ENCODE measurements at regions not wholly inside any gene's neighbourhood (a gene's known extent, or its start where the extent isn't known, plus 50 kb on each side); places are given as distances from the start of the nearest gene placed in this dataset.

GRCh38 chr20:18921291-18921690 lies 107.7 kb downstream of the SCP2D1 start:
- no peak for ATAC-seq (ENCODE audit: insufficient read depth, low FRiP score)
- Histone ChIP-seq H3K36me3 (ENCODE audit: control insufficient read depth in 4 of 4, insufficient read depth in 4 of 4, low read length in 4 of 4) (no peaks in the 10 kb centered on the region), H3K27ac (ENCODE audit: low read depth in 1 of 2, low read length in 1 of 2) (no peak overlapping the region), H3K4me3 (no peak overlapping the region), H3K9ac (ENCODE audit: insufficient read depth in 1 of 2, low read length in 2 of 2) (no peak overlapping the region), H3K9me3 (ENCODE audit: control insufficient read depth in 4 of 4, insufficient read depth in 3 of 4, low read length in 3 of 4) (no peaks in the 10 kb centered on the region), H3K27me3 (ENCODE audit: control insufficient read depth in 3 of 3, insufficient read depth in 3 of 3, low read length in 2 of 3) (no peaks in the 10 kb centered on the region), H3K4me1 (ENCODE audit: control insufficient read depth in 5 of 5, insufficient read depth in 5 of 5, low read length in 5 of 5) (no peaks in the 10 kb centered on the region)
- no peak for DNase-seq
- no peak for TF ChIP-seq CTCF (IDR thresholded peaks at IDR 0.05; ENCODE audit: control extremely low read depth, extremely low read depth)
- 89 to 91% methylated on average over 3 of the region's 3 CpGs for WGBS, 2 donors

GRCh38 chr20:18922251-18922650 lies 108.7 kb downstream of the SCP2D1 start:
- TF ChIP-seq CTCF (IDR thresholded peaks at IDR 0.05; ENCODE audit: control extremely low read depth, extremely low read depth) = no peak
- Histone ChIP-seq H3K36me3 (ENCODE audit: control insufficient read depth in 4 of 4, insufficient read depth in 4 of 4, low read length in 4 of 4) (no peaks in the 10 kb centered on the region), H3K27me3 (ENCODE audit: control insufficient read depth in 3 of 3, insufficient read depth in 3 of 3, low read length in 2 of 3) (no peaks in the 10 kb centered on the region), H3K4me3 (no peak overlapping the region), H3K9me3 (ENCODE audit: control insufficient read depth in 4 of 4, insufficient read depth in 3 of 4, low read length in 3 of 4) (no peaks in the 10 kb centered on the region), H3K27ac (ENCODE audit: low read depth in 1 of 2, low read length in 1 of 2) (no peak overlapping the region), H3K4me1 (ENCODE audit: control insufficient read depth in 5 of 5, insufficient read depth in 5 of 5, low read length in 5 of 5) (no peaks in the 10 kb centered on the region), H3K9ac (ENCODE audit: insufficient read depth in 1 of 2, low read length in 2 of 2) (no peak overlapping the region)
- ATAC-seq (ENCODE audit: insufficient read depth, low FRiP score) = no peak
- no peak for DNase-seq
- 74 to 84% methylated on average over 3 of the region's 3 CpGs for WGBS, 2 donors

- no peak overlapping the region for H3K4me3 ChIP-seq
- ATAC-seq (ENCODE audit: insufficient read depth, low FRiP score) = no peak
- WGBS, 2 donors = 94 to 97% methylated on average over 2 of the region's 2 CpGs
- no peaks in the 10 kb centered on the region for H3K4me1 ChIP-seq (ENCODE audit: control insufficient read depth in 5 of 5, insufficient read depth in 5 of 5, low read length in 5 of 5)
- no peaks in the 10 kb centered on the region for H3K27me3 ChIP-seq (ENCODE audit: control insufficient read depth in 3 of 3, insufficient read depth in 3 of 3, low read length in 2 of 3)
- H3K36me3 ChIP-seq (ENCODE audit: control insufficient read depth in 4 of 4, insufficient read depth in 4 of 4, low read length in 4 of 4) = no peaks in the 10 kb centered on the region
- no peak for TF ChIP-seq CTCF (IDR thresholded peaks at IDR 0.05; ENCODE audit: control extremely low read depth, extremely low read depth)
- no peak overlapping the region for H3K27ac ChIP-seq (ENCODE audit: low read depth in 1 of 2, low read length in 1 of 2)
- H3K9ac ChIP-seq (ENCODE audit: insufficient read depth in 1 of 2, low read length in 2 of 2) = no peak overlapping the region
- no peaks in the 10 kb centered on the region for H3K9me3 ChIP-seq (ENCODE audit: control insufficient read depth in 4 of 4, insufficient read depth in 3 of 4, low read length in 3 of 4)
- DNase-seq = no peak
Measured at GRCh38 chr20:18922898-18923297, 109.3 kb downstream of the SCP2D1 start.

GRCh38 chr20:18926965-18927364 lies 113.4 kb downstream of the SCP2D1 start:
- Histone ChIP-seq H3K4me3 (no peak overlapping the region), H3K36me3 (ENCODE audit: control insufficient read depth in 4 of 4, insufficient read depth in 4 of 4, low read length in 4 of 4) (no peaks in the 10 kb centered on the region), H3K4me1 (ENCODE audit: control insufficient read depth in 5 of 5, insufficient read depth in 5 of 5, low read length in 5 of 5) (no peaks in the 10 kb centered on the region), H3K27me3 (ENCODE audit: control insufficient read depth in 3 of 3, insufficient read depth in 3 of 3, low read length in 2 of 3) (no peaks in the 10 kb centered on the region), H3K27ac (ENCODE audit: low read depth in 1 of 2, low read length in 1 of 2) (no peak overlapping the region), H3K9me3 (ENCODE audit: control insufficient read depth in 4 of 4, insufficient read depth in 3 of 4, low read length in 3 of 4) (no peaks in the 10 kb centered on the region), H3K9ac (ENCODE audit: insufficient read depth in 1 of 2, low read length in 2 of 2) (no peak overlapping the region)
- DNase-seq (no peak), ATAC-seq (ENCODE audit: insufficient read depth, low FRiP score) (no peak)
- TF ChIP-seq CTCF (IDR thresholded peaks at IDR 0.05; ENCODE audit: control extremely low read depth, extremely low read depth) = no peak
